Thyroid gland (tissue), 4 donors: ENCODE measurements at regions not wholly inside any gene's neighbourhood (a gene's known extent, or its start where the extent isn't known, plus 50 kb on each side); places are given as distances from the start of the nearest gene placed in this dataset.

Source experiments
- POLR2A ChIP-seq, 2 donors: fragments of 450-650 bp; IDR thresholded peaks; one replicate each; pipeline ENCODE4 v1.6.1; 2017; ENCODE audit warnings: antibody characterized with exemption in 2 of 2, mild to moderate bottlenecking in 2 of 2, moderate library complexity in 1 of 2
- TF ChIP-seq, protein P1 (sequence below), 6 experiments: fragments of 200-600 bp in 3 of 6; fragments of 450-650 bp in 3 of 6; sonication (generic) in 3 of 6; IDR thresholded peaks; one replicate each; pipeline ENCODE4 v1.5.1; 2016 to 2019; ENCODE audit warnings: antibody characterized with exemption in 6 of 6, mild to moderate bottlenecking in 2 of 6, inconsistent platforms in 1 of 6, moderate library complexity in 1 of 6

DNA sequence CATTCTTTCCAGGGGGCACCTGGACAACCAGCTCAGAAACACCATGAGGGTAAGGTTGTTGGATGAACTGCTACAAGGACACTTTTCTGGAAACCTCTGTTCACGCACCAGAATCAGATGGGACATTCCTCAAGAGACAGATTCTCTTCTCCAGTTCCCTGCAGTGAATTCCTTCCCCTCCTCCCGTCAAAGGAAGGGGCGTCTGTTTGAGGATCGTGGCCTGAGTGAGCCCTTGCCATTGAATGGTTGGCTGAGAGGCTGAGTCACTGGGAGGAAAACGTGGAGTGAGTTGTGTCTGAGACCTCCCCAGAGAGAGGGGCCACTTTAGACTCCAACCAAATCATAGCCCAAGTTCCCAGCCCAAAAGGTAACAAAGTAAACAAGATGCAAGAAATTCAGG lies 79.4 kb upstream of the ZNF507 start:
- no peak for TF ChIP-seq POLR2A (IDR thresholded peaks at IDR 0.05)
- TF ChIP-seq, protein P1, sequence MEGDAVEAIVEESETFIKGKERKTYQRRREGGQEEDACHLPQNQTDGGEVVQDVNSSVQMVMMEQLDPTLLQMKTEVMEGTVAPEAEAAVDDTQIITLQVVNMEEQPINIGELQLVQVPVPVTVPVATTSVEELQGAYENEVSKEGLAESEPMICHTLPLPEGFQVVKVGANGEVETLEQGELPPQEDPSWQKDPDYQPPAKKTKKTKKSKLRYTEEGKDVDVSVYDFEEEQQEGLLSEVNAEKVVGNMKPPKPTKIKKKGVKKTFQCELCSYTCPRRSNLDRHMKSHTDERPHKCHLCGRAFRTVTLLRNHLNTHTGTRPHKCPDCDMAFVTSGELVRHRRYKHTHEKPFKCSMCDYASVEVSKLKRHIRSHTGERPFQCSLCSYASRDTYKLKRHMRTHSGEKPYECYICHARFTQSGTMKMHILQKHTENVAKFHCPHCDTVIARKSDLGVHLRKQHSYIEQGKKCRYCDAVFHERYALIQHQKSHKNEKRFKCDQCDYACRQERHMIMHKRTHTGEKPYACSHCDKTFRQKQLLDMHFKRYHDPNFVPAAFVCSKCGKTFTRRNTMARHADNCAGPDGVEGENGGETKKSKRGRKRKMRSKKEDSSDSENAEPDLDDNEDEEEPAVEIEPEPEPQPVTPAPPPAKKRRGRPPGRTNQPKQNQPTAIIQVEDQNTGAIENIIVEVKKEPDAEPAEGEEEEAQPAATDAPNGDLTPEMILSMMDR (IDR thresholded peaks at IDR 0.05): no peak
